ENCODE measurements at regions not wholly inside any gene's neighbourhood (a gene's known extent, or its start where the extent isn't known, plus 50 kb on each side); places are given as distances from the start of the nearest gene placed in this dataset.

DNA sequence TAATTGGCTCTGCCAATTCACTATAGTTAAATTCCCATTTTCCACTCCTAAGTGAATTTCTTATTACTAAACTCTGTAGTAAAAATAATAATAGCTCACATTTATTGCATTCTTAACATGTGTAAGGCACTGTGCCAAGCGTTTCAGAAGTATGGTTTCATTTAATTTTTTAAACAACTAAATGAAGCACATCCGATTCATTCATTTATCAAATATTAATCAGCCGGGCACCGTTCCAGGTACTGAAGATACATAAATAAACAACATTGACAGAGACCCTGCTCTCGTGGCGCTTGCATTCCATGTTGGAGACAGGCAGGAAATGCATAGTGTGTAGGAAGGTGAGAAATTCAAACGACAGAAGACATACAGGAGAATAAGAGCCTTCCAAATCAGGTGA is 423.2 kb upstream of the JARID2 start:
- TF ChIP-seq, protein P1, sequence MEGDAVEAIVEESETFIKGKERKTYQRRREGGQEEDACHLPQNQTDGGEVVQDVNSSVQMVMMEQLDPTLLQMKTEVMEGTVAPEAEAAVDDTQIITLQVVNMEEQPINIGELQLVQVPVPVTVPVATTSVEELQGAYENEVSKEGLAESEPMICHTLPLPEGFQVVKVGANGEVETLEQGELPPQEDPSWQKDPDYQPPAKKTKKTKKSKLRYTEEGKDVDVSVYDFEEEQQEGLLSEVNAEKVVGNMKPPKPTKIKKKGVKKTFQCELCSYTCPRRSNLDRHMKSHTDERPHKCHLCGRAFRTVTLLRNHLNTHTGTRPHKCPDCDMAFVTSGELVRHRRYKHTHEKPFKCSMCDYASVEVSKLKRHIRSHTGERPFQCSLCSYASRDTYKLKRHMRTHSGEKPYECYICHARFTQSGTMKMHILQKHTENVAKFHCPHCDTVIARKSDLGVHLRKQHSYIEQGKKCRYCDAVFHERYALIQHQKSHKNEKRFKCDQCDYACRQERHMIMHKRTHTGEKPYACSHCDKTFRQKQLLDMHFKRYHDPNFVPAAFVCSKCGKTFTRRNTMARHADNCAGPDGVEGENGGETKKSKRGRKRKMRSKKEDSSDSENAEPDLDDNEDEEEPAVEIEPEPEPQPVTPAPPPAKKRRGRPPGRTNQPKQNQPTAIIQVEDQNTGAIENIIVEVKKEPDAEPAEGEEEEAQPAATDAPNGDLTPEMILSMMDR (IDR thresholded peaks at IDR 0.05; ENCODE audit: insufficient read depth, low read depth, low read length, missing control alignments), result no peak
- H3K4me3 ChIP-seq (ENCODE audit: low read length), result no peak overlapping the region
- DNase-seq (ENCODE audit: low read depth), result no peak

- no peak overlapping the region for H3K4me3 ChIP-seq (ENCODE audit: low read length)
- no peak for DNase-seq (ENCODE audit: low read depth)
- TF ChIP-seq, protein P1 (IDR thresholded peaks at IDR 0.05; ENCODE audit: insufficient read depth, low read depth, low read length, missing control alignments), result no peak
Observed at GRCh38 chr6:14824060-14824459, 421.8 kb upstream of the JARID2 start.

DNA sequence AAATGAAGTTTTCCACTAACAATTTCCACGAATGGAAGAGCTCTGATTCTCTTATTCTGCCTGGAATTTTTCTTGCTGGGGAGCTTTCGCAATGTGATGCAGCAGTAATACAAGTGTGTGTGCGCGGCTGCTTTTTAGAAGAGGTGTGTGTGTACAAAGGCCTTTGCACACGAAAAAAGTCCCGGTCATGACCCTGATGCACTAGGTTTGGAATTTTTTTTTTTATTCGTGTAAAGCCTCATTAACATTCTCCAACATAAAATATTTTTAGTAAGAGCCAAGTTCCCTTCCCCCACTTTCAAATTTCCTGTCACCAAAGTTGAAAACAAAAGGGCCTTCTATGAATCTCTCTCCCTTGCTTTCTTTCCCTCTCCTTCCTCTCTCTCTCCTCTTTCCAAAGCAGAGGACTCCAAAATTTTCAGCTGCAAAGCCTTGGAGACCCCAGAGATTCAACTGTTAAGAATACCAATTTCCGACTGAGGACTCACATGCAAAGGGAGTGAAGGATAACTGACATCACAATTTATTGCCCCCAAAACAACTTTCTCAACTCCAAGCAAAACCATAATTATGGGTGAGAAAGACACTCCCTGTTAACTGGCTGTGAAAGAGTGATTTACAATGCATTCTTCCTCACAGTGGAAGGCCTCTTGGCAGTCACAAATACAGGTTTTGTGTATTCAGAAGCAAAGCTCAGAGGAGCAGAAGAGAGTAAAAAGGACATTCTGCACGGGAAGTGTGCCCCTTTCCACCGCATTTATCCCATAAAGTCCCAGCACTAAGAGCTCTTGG is 421.2 kb upstream of the JARID2 start:
- no peak for DNase-seq (ENCODE audit: low read depth)
- TF ChIP-seq, protein P1 (IDR thresholded peaks at IDR 0.05; ENCODE audit: insufficient read depth, low read depth, low read length, missing control alignments), result no peak
- no peak overlapping the region for H3K4me3 ChIP-seq (ENCODE audit: low read length)

GRCh38 chr6:14826456-14826855 is 419.4 kb upstream of the JARID2 start:
- TF ChIP-seq, protein P1 (IDR thresholded peaks at IDR 0.05; ENCODE audit: insufficient read depth, low read depth, low read length, missing control alignments), result no peak
- DNase-seq (ENCODE audit: low read depth), result no peak
- H3K4me3 ChIP-seq (ENCODE audit: low read length), result no peak overlapping the region

- no peak overlapping the region for H3K4me3 ChIP-seq (ENCODE audit: low read length)
- TF ChIP-seq, protein P1 (IDR thresholded peaks at IDR 0.05; ENCODE audit: insufficient read depth, low read depth, low read length, missing control alignments), result no peak
- no peak for DNase-seq (ENCODE audit: low read depth)
Observed at GRCh38 chr6:14827354-14827753, 418.5 kb upstream of the JARID2 start.

- DNase-seq (ENCODE audit: low read depth), result no peak
- H3K4me3 ChIP-seq (ENCODE audit: low read length), result no peak overlapping the region
- TF ChIP-seq, protein P1 (IDR thresholded peaks at IDR 0.05; ENCODE audit: insufficient read depth, low read depth, low read length, missing control alignments), result no peak
Observed at GRCh38 chr6:14828201-14828611, 417.7 kb upstream of the JARID2 start.

GRCh38 chr6:14831070-14831469 is 414.8 kb upstream of the JARID2 start:
- DNase-seq (ENCODE audit: low read depth), result no peak
- H3K4me3 ChIP-seq (ENCODE audit: low read length), result no peak overlapping the region
- TF ChIP-seq, protein P1 (IDR thresholded peaks at IDR 0.05; ENCODE audit: insufficient read depth, low read depth, low read length, missing control alignments), result no peak
